ENCODE measurements at regions not wholly inside any gene's neighbourhood (a gene's known extent, or its start where the extent isn't known, plus 50 kb on each side); places are given as distances from the start of the nearest gene placed in this dataset.
A peak's percentile ranks its signal among the peaks of the same experiment; 100 is the strongest.
"Not testable (repeated sequence)": the region's sequence is repeated elsewhere in the genome, so short reads cannot be mapped to it uniquely, and the experiment has no call there.

GRCh38 chrX:140172401-140172800, 207.1 kb upstream of the CXorf66 start:
- no peak for DNase-seq (ENCODE audit: low read depth in 4 of 4, low spot score in 3 of 4)

DNA sequence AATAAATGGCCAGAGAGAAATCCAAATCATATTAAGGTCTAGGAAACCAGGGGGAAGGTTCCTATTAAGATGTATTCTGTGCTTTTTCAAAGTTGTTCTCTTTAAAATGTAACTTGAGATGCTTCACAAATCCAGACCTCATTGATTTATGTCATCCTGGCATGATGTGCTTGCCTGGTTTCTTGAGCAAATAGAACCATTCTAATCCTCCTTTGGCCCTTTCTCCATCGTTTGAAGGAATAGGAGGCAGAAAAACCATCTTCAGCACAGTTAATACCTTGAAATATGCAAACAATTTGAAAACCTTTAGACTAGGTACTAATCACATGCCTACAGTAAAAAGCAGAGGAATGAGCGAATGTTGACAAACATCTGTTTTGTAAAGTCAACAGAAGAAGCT, 202.2 kb upstream of the CXorf66 start:
- no peak for DNase-seq (ENCODE audit: low read depth in 4 of 4, low spot score in 3 of 4)

DNA sequence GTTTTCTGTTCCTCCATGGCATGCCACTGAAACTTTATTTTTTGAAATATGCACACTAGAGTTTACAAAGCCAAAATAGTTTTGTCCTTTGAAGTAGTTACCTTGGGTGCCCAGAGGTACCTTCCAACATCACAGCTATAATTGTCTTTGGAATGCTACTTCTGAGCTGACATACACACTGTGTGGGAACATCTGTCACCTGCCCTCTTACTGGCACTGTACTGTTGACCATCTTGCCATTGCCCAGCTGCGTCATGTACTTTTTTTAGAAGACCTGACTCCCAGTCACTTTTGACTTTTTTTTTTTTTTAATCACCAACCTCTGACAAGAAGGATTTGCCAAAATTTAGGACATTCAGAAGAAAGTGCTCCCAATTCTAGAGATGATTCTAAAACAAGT, 200.5 kb upstream of the CXorf66 start:
- DNase-seq (ENCODE audit: low read depth in 4 of 4, low spot score in 3 of 4): no peak

DNA sequence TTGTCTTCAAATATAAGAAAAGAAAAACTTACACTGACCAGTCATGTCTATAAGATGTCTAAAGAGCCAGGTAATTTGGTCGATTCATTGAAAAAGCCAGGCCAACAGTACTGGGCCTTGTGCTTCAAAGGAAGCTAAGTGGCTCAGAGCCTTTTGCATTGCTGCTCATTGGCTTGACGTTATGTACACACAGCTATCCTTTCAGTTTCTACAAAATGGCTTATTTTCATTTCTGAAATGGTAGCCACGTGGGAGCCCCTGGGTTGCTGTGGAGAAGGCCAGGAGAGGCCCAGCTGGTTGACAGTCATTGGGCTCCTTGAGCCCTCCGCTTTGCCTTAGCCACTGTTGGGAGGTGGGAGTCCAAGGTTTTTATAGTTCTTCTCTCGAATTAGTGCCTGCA, 199.1 kb upstream of the CXorf66 start:
- DNase-seq (ENCODE audit: low read depth in 4 of 4, low spot score in 3 of 4): no peak

DNA sequence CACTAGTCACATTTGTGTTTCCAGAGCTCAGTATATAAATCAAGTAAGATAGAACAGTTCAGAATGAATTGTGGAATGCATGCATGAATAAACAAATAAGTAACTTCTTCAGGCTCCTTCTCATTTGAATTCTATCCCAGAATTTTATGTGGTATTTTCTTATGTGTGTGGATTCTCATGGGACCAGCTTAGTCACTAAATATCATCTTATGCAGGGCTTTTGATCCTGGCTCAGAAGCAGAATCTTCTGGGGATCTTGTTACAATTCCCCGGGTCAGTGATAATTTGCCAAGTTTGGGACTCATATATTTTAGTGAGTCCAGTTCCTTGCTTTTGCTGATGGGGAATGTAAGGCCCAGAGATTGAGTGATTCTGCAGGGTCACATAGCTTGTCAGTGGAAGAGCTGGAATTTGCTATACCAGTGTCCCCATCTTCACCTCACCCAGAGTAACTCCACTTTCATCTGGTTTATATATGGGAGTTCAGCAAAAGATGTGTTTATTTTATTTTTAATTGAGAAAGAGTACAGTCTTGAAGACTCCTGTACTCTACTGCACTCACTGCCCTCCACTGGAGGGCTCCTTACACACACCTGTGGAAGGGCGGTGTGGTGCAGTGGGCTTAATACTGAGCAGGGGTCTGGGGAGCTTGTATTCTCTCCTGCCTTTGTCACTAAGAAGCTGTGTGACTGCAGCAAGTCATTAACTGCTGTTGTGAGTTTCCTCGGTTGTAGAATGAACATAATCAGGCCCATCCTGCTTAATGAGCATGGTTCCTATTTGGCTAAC, 198.2 kb upstream of the CXorf66 start:
- no peak for DNase-seq (ENCODE audit: low read depth in 4 of 4, low spot score in 3 of 4)

DNA sequence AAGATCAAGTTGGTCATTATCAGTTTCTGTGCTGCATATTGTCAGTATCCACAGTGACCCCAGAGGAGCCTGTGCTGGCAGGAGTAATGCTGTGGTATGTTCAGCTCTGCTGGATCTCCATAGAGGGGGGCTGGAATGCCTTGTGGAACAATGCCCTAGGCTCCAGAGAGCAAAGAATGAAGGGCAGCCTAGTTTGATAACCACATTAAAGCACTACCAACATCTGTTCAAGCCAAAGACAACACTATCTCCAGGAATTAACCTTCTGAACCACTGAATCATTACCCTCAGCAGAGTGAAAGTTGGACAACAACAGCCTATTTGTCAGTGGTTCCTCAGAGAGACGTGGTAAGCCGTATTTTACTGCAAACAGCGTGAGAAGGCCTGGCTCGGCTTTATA, 192.3 kb upstream of the CXorf66 start:
- no peak for DNase-seq (ENCODE audit: low read depth in 4 of 4, low spot score in 3 of 4)

DNA sequence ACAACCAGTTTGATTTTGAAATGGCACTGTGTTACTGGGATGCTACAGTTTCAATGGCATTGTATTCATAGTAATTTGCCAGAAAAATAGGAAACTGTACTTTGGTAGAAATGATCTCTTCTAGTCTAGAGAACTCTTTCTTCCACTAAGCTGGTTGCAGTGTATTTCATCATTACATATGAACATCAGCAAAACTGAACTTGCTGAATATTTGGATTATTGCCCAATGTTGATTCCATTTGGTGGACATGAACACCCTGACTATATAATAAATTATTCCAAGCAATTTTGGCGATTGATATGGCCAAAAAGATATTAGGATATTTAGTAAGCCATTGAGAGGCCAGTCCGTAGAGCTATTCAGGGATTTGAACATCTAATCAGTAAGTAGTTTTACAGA, 191.8 kb upstream of the CXorf66 start:
- DNase-seq (ENCODE audit: low read depth in 4 of 4, low spot score in 3 of 4): no peak

DNA sequence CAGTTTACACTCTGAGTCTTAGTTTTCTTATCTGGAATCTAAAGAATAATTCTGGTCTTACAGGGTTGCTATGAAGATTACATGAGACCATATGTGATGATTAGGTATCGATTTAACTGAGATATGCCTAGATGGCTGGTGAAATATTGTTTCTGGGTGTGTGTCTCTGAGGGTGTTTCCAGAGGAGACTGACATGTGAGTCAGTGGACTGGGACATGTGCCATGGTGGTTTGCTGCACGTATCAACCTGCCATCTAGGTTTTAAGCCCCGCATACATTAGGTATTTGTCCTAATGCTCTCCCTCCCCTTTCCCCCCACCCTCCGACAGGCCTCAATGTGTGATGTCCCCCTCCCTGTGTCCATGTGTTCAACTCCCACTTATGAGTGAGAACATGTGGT, 186.0 kb upstream of the CXorf66 start:
- DNase-seq (ENCODE audit: low read depth in 4 of 4, low spot score in 3 of 4): no peak

- no peak for DNase-seq (ENCODE audit: low read depth in 4 of 4, low spot score in 3 of 4)
Measured at GRCh38 chrX:140149761-140150160, 184.4 kb upstream of the CXorf66 start.

DNA sequence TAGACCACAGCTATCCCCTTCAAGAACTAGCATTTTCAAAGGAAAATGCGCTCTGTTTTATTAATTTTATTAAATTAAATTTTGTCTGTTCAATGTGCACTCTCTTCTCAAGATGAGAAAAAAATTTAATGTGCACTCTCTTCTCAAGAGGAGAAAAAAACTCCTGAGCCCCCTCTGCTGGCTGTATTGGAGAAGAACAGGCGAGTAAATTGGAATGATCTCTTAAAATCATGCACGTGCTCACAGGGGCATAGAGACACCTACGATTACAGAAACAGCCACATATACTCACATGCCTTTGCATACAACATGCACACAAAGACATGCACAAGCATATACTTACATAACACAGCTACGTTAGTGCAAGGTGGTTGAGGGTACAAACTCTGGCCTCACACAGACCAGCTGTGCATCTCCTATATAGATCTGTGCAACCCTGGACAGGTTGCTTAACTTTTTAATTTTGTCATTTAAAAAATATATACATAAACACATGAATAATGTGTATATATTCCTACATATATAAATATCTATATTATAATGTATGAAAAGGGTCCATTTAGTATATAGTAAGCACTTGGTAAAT, 176.2 kb upstream of the CXorf66 start:
- DNase-seq (ENCODE audit: low read depth in 4 of 4, low spot score in 3 of 4): peak in 1 of 4 donors; percentile 3

- not testable (repeated sequence) for DNase-seq (ENCODE audit: low read depth in 4 of 4, low spot score in 3 of 4)
Measured at GRCh38 chrX:140138492-140138891, 173.2 kb upstream of the CXorf66 start.

GRCh38 chrX:140138065-140138464, 172.7 kb upstream of the CXorf66 start:
- not testable (repeated sequence) for DNase-seq (ENCODE audit: low read depth in 4 of 4, low spot score in 3 of 4)

DNA sequence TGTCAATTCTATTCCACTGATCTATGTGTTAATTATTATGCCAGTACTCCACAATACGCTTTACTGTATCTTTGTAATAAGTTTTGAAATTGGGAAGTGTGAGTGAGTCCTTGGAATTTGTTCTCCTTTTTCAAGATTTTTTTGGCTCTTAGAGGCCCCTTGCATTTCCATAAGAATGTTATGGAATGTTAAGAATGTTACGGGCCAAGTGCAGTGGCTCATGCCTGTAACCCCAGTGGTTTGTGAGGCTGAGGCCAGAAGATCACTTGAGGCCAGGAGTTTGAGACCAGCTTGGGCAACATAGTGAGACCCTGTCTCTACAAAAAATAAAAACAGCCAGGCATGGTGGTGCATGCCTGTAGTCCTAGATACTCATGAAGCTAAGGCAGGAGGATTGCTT, 167.6 kb upstream of the CXorf66 start:
- no peak for DNase-seq (ENCODE audit: low read depth in 4 of 4, low spot score in 3 of 4)

DNA sequence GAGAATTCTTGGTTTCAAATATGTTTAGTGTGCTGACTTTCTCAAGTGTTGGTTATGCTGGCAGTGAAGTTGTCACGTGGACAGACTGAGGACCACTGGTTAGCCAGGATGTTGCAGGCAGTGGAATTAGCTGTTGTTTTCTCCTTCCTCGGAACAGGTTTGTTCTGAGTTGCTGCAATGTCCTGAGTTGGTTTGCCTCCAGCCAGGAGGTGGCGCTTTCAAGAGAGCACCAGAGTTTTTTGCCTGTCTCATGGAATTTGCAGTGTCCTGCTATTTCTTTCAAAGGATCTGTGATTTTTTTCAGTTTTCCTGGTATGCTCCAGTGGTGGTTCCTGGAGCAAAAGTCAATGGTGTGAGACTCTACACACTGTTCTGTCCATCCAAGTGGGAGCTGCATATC, 158.1 kb upstream of the CXorf66 start:
- DNase-seq (ENCODE audit: low read depth in 4 of 4, low spot score in 3 of 4): no peak

- DNase-seq (ENCODE audit: low read depth in 4 of 4, low spot score in 3 of 4): not testable (repeated sequence)
Measured at GRCh38 chrX:140114059-140114458, 148.7 kb upstream of the CXorf66 start.

DNA sequence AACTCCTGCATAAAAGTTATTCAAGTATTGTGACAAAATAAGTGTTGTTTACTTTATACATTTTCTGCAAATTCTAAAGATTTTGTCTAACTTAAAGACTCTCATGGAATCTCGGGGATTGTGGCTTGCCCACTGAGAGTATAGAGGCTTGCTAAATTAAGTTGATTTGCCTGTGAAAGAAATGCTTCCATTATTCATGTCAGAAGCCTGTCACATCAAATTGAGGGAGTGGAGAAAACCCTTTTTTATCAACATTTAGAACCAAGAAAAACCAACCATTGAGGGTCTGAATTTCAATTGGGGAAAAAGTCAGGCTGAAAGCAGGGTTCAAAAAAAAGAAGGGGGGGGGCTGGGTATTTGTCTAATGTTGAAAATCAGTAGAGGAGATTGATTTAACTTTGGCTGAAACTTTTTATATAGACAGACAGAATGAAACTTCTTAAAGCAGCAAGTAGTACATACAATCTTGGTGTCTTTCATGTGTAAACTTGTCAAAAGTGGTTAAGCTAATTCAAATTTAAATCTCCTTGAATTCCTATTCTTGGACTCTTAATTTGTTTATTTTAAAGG, 144.8 kb upstream of the CXorf66 start:
- no peak for DNase-seq (ENCODE audit: low read depth in 4 of 4, low spot score in 3 of 4)

DNA sequence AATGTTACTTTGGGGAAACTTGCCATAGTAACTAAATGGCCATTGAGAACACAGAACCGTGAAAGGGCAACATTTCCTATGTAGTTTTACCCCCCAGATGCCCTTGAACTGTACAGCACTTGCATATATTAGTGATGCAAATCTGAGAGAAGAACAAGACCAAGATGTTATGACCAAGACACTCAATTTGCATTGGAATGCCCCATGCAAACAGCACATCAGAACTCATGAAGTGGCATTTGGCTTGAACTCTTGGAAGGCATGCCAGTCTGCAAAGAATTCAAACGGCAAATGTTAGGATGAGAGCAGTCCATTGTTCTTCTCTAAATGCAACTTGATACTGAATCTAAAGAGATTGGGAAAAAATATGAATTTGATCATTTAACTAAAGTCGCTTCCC, 139.4 kb upstream of the CXorf66 start:
- no peak for DNase-seq (ENCODE audit: low read depth in 4 of 4, low spot score in 3 of 4)

- DNase-seq (ENCODE audit: low read depth in 4 of 4, low spot score in 3 of 4): no peak
Measured at GRCh38 chrX:140099221-140099620, 133.9 kb upstream of the CXorf66 start.

GRCh38 chrX:140092121-140092520, 126.8 kb upstream of the CXorf66 start:
- DNase-seq (ENCODE audit: low read depth in 4 of 4, low spot score in 3 of 4): no peak

DNA sequence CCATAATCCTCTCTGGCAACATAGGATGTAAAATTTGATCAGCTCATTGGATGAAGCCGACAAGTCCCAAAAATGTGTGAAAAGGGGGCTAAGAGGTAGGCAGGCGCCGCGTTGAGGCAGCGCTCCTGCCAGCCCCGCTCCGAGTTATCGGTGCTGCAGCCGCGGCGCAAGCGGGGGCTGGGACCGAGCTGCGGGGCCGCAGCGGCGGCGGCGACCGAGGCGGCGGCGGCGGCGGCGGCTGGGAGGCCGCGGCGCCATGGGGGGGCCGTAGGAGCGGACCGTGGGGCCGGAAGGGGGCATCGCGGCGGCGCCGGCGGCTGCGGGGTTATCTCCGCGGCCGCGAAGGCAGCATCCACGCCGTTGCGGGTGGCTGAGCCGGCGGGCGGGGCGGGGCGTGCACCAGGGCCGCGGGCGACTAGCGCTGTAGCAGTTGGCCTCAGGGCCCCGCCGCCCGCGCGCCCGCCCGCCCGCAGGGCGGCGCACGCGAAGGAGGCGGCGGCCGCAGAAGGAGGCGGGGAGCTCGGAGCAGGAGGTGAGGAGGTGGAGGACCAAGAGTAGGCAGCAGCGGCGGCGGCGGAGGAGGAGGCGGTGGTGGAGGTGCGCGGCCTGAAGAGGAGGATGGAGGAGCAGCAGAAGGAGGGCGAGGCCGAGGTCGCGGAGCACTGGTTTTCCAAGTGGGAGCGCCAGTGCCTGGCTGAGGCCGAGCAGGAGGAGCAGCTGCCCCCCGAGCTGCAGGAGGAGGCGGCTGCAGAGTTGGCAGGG, 126.0 kb upstream of the CXorf66 start:
- no peak for DNase-seq (ENCODE audit: low read depth in 4 of 4, low spot score in 3 of 4)

DNA sequence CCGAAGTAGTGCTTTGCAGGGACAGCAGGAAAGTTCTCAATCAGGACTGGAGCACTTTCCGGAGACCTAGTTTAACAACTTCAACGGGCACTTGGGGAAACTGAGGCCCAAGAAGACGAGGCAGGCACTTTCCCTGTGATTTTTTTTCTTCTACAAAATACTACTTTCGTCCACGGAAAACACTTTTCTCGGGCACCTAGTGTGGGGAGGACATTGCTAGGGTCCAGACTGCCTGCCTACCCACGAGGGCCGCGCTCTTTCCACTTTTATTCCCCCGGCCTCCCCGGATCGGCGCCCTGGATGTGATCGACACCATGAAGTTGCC, 125.4 kb upstream of the CXorf66 start:
- no peak for DNase-seq (ENCODE audit: low read depth in 4 of 4, low spot score in 3 of 4)

GRCh38 chrX:140088438-140088837, 123.1 kb upstream of the CXorf66 start:
- no peak for DNase-seq (ENCODE audit: low read depth in 4 of 4, low spot score in 3 of 4)
